Colonic mucosa (tissue), 4 donors: ENCODE measurements at regions not wholly inside any gene's neighbourhood (a gene's known extent, or its start where the extent isn't known, plus 50 kb on each side); places are given as distances from the start of the nearest gene placed in this dataset.
"Not testable (repeated sequence)": the region's sequence is repeated elsewhere in the genome, so short reads cannot be mapped to it uniquely, and the experiment has no call there.

Source experiments
- DNase-seq: peaks from one replicate; pipeline ENCODE4 v3.0.0-alpha.2; 2020
- H3K27ac ChIP-seq: fragments of 200-600 bp; one replicate; pipeline ENCODE4 v1.8.0; 2021
- H3K27me3 ChIP-seq: fragments of 200-600 bp; one replicate; pipeline ENCODE4 v1.8.0; 2021
- H3K36me3 ChIP-seq: fragments of 200-600 bp; one replicate; pipeline ENCODE4 v1.8.0; 2021
- H3K4me1 ChIP-seq: fragments of 200-600 bp; one replicate; pipeline ENCODE4 v1.8.0; 2021; ENCODE audit warnings: mild to moderate bottlenecking
- H3K4me3 ChIP-seq: fragments of 200-600 bp; one replicate; pipeline ENCODE4 v1.8.0; 2021
- H3K9ac ChIP-seq, 2 donors: one replicate each; pipeline ENCODE4 v1.7.0; 2013; ENCODE audit warnings: control low read depth in 2 of 2, low read depth in 2 of 2, low read length in 2 of 2
- H3K9me3 ChIP-seq: fragments of 200-600 bp; one replicate; pipeline ENCODE4 v1.8.0; 2021
- intact Hi-C: fragments of 100-400 bp; cut with DNase I; formaldehyde crosslinking; loops from one replicate; pipeline ENCODE4 v1.14.1; 2022
- TF ChIP-seq, protein P1 (sequence below): fragments of 200-600 bp; IDR thresholded peaks from one replicate; pipeline ENCODE4 v1.8.0; 2022; ENCODE audit warnings: antibody characterized with exemption, mild to moderate bottlenecking
- donor health status: healthy.
- donor health status: DM: no; HTN: no; CAD: no.
- donor health status: DM: no; HTN: no; CAD: no.

DNA sequence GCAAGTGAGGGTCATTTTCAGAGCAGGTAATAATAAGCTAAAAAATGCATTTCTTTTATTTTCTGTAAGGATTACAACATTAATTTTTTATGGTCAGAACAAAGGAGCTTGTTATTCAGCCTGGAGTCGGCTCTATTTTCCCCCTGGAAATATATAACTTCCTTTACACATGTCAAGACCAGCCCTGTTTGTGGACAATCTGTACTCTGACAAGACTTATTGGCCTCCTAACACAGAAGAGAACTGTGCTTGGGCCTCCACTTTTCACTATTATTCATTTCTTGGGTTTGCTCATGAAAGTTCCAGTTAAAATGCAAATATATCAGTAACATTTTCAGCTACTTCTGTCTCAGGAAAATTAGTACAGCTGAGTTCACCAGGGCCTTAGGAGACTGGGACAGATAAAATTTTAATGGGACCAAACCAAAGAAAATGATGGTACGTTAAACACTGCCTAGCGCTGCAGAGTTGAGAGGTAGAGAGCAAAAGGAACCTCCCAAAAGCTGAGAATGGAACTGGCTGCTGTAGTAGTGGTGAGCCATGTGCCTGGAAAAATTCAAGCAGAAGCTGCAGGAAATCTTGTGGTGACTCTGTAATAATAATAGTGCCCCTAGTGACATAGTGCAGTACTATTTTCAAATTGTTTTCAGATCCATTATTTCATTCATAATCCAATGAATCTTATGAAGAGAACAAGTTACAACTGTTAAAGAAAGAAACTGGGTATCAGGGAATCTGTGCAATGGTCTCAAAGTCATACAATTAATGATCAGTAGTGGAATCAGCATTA lies 227.2 kb upstream of the KIAA1217 start:
- DNase-seq: no peak
- no peaks in the 10 kb centered on the region for H3K9me3 ChIP-seq
- H3K4me1 ChIP-seq: no peaks in the 10 kb centered on the region
- intact Hi-C loops: no loop called here
- TF ChIP-seq, protein P1, sequence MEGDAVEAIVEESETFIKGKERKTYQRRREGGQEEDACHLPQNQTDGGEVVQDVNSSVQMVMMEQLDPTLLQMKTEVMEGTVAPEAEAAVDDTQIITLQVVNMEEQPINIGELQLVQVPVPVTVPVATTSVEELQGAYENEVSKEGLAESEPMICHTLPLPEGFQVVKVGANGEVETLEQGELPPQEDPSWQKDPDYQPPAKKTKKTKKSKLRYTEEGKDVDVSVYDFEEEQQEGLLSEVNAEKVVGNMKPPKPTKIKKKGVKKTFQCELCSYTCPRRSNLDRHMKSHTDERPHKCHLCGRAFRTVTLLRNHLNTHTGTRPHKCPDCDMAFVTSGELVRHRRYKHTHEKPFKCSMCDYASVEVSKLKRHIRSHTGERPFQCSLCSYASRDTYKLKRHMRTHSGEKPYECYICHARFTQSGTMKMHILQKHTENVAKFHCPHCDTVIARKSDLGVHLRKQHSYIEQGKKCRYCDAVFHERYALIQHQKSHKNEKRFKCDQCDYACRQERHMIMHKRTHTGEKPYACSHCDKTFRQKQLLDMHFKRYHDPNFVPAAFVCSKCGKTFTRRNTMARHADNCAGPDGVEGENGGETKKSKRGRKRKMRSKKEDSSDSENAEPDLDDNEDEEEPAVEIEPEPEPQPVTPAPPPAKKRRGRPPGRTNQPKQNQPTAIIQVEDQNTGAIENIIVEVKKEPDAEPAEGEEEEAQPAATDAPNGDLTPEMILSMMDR: no peak
- no peaks in the 10 kb centered on the region for H3K36me3 ChIP-seq
- no peak overlapping the region for H3K27ac ChIP-seq
- no peak overlapping the region for H3K9ac ChIP-seq
- no peaks in the 10 kb centered on the region for H3K27me3 ChIP-seq
- H3K4me3 ChIP-seq: no peak overlapping the region

DNA sequence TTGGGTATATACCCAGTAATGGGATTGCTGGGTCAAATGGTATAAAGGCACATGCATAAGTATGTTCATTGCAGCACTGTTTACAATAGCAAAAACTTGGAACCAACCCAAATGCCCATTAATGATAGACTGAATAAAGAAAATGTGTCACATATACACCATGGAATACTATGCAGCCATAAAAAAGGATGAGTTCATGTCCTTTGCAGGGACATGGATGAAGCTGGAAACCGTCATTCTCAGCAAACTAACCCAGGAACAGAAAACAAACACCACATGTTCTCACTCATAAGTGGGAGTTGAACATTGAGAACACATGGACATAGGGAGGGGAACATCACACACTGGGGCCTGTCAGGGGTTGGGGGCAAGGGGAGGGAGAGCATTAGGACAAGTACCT lies 224.5 kb upstream of the KIAA1217 start:
- H3K36me3 ChIP-seq, H3K4me3 ChIP-seq, H3K27me3 ChIP-seq, H3K9me3 ChIP-seq, intact Hi-C loops, H3K4me1 ChIP-seq, DNase-seq, H3K9ac ChIP-seq, H3K27ac ChIP-seq: not testable (repeated sequence)

DNA sequence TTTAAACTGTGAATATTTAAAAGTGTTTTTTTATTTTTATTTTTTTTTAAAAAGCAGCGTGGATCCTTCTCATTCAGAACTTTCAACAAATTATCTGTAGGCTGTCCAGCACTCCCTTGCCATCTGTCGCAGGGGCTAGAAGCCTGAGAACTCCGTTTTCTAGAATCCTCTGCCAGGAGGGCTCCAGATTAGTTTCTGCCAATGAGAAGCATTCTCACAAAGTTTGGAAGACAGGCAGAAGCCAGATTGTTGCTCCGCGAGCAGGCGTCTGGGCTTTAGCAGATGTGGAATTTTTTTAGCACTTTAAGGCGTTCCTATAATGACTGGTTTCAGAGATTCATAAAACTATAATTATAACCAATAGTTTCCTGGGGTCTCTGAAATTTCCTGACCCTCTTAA lies 220.9 kb upstream of the KIAA1217 start:
- Histone ChIP-seq H3K9me3 (no peaks in the 10 kb centered on the region), H3K27me3 (no peaks in the 10 kb centered on the region), H3K4me1 (no peaks in the 10 kb centered on the region), H3K9ac (no peak overlapping the region), H3K4me3 (no peak overlapping the region), H3K27ac (no peak overlapping the region), H3K36me3 (no peaks in the 10 kb centered on the region)
- DNase-seq: no peak
- intact Hi-C loops: no loop called here
- TF ChIP-seq, protein P1: no peak

DNA sequence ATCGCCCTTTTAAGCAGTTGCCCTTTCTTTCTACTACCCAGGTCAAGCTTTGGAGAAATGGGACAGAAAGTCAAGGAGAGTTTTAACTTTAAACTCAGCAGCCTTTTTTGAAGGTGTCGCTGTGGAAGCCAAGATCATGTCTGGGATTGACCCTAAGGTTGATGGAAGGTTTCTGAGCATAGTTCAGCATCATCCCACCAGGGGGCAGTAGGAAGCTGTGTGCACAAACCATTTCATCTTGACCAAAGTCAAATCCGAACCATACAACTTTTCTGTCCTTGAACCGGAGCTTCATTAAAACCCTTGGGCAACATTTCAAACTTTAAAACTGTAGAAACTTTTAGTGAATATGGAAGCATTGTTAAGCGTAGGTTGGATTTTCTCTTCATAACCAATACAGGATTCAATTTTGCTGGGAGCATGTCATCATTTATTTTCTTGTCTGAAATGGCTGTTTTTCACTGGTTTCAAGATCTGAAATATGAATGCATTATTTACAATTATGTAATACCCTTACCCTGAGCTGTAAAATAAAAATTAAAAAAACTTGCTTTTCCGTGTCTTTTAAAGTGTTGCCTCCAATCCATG lies 214.4 kb upstream of the KIAA1217 start:
- H3K27ac ChIP-seq: no peak overlapping the region
- H3K9ac ChIP-seq: no peak overlapping the region
- no peaks in the 10 kb centered on the region for H3K27me3 ChIP-seq
- no peaks in the 10 kb centered on the region for H3K36me3 ChIP-seq
- peak; percentile 67 for DNase-seq
- H3K4me1 ChIP-seq: no peaks in the 10 kb centered on the region
- H3K9me3 ChIP-seq: no peaks in the 10 kb centered on the region
- no peak overlapping the region for H3K4me3 ChIP-seq
- TF ChIP-seq, protein P1: peak; percentile 88
- intact Hi-C loops: loop anchor here (2.0 to 10.0 kb wide), 4 partner anchors 202 to 560 kb away; no protein-coding TSS in a partner anchor

DNA sequence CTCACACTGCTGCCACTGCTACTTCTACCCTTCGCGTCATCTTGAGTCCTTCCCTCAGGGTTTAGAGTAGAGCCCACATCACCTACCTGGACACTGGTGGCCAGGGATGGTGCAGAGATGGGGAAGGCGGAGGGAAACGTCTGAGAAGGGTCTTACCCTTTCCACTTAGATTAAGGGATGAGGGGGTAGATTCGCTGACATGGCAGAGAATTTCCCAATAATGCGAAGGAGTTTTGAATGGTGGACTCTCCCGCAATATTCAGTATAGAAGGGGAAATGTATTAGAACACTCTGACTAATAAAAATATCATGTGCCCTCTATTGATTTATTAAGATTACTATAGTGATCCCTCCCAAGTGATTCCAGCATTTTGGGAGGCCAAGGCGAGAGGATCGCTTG lies 209.5 kb upstream of the KIAA1217 start:
- Histone ChIP-seq H3K36me3 (no peaks in the 10 kb centered on the region), H3K9ac (no peak overlapping the region), H3K27me3 (no peaks in the 10 kb centered on the region), H3K9me3 (no peaks in the 10 kb centered on the region), H3K4me3 (no peak overlapping the region), H3K4me1 (no peaks in the 10 kb centered on the region), H3K27ac (no peak overlapping the region)
- no peak for DNase-seq
- intact Hi-C loops: loop anchor here (10.0 kb wide), 1 partner anchor 555 kb away; no protein-coding TSS in a partner anchor
- TF ChIP-seq, protein P1: no peak

DNA sequence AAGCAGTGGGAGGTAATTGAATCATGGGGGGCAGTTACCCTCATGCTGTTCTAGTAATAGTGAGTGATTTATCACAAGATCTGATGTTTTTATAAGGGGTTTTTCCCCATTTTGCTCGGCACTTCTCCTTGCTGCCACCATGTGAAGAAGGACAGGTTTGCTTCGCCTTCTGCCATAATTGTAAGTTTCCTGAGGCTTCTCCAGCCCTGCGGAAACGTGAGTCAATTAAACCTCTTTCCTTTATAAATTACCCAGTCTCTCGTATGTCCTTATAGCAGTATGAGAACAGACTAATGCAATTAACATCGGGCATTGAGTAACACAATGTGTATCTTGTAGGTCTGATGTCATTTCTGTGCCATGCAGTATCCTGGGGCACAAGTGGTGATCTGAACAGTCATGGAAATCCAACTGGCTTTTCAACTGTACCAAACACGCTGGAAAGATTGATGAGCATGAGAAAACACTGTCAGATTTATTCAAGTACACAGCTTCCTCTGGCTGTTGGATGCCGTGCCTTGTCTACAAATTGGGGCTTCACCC lies 208.6 kb upstream of the KIAA1217 start:
- Histone ChIP-seq H3K9ac (no peak overlapping the region), H3K36me3 (no peaks in the 10 kb centered on the region), H3K27me3 (no peaks in the 10 kb centered on the region), H3K4me3 (no peak overlapping the region), H3K9me3 (no peaks in the 10 kb centered on the region), H3K27ac (no peak overlapping the region), H3K4me1 (no peaks in the 10 kb centered on the region)
- DNase-seq: no peak
- TF ChIP-seq, protein P1: no peak
- intact Hi-C loops: no loop called here
